ENCODE measurements at regions not wholly inside any gene's neighbourhood (a gene's known extent, or its start where the extent isn't known, plus 50 kb on each side); places are given as distances from the start of the nearest gene placed in this dataset.

DNA sequence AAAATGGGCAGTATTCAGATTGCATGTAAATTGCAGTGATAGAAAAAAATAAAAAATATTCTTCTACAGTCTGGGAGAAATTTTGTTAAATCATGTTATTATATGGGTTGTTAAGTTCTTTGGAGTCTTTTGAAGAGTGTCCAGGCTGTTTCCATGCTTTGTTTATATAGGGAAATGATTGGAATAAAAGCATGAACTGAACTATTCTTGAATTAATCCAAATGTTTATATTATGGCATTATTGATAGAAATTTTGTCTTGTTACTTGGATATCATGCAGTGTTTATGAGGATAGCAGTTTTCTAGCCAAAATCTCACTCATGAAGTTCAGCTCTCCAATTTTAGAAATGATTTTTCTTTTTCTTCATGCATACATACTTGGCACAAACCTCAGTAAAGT lies 108.2 kb upstream of the NAV3 start:
- no peak for TF ChIP-seq POLR2AphosphoS5 (IDR thresholded peaks at IDR 0.05; ENCODE audit: low read depth, low read length)
- no peak for TF ChIP-seq POLR2A (IDR thresholded peaks at IDR 0.05; ENCODE audit: low read depth, low read length)
- TF ChIP-seq TAF1 (IDR thresholded peaks at IDR 0.05; ENCODE audit: borderline replicate concordance, low read depth, low read length) = no peak

All from GM12892 (cell line).